Muscle of arm (tissue), 1 donor: ENCODE measurements at regions not wholly inside any gene's neighbourhood (a gene's known extent, or its start where the extent isn't known, plus 50 kb on each side); places are given as distances from the start of the nearest gene placed in this dataset.
"Not testable (repeated sequence)": the region's sequence is repeated elsewhere in the genome, so short reads cannot be mapped to it uniquely, and the experiment has no call there.

Experiments used
- DNase-seq: peaks from one replicate; pipeline ENCODE4 v3.0.0-alpha.2; 2013

- DNase-seq, result no peak
Measured at GRCh38 chr12:87425942-87426554, 603.2 kb downstream of the C12orf50 start.

- DNase-seq, result not testable (repeated sequence)
Measured at GRCh38 chr12:87421233-87421632, 608.0 kb downstream of the C12orf50 start.

- peak; percentile 30 for DNase-seq
Measured at GRCh38 chr12:87413784-87414183, 615.4 kb downstream of the C12orf50 start.

GRCh38 chr12:87406926-87407325 lies 622.3 kb downstream of the C12orf50 start:
- no peak for DNase-seq

- no peak for DNase-seq
Measured at GRCh38 chr12:87405918-87406317, 623.3 kb downstream of the C12orf50 start.

- not testable (repeated sequence) for DNase-seq
Measured at GRCh38 chr12:87394168-87394567, 635.0 kb downstream of the C12orf50 start.

GRCh38 chr12:87388376-87388775 lies 640.8 kb downstream of the C12orf50 start:
- no peak for DNase-seq

GRCh38 chr12:87385322-87385721 lies 643.9 kb downstream of the C12orf50 start:
- no peak for DNase-seq

GRCh38 chr12:87384226-87384625 lies 645.0 kb downstream of the C12orf50 start:
- no peak for DNase-seq

- no peak for DNase-seq
Measured at GRCh38 chr12:87383680-87384079, 645.5 kb downstream of the C12orf50 start.

- DNase-seq, result no peak
Measured at GRCh38 chr12:87382959-87383566, 646.1 kb downstream of the C12orf50 start.

GRCh38 chr12:87382436-87382835 lies 646.8 kb downstream of the C12orf50 start:
- DNase-seq, result no peak

- DNase-seq, result no peak
Measured at GRCh38 chr12:87381742-87382141, 647.5 kb downstream of the C12orf50 start.

GRCh38 chr12:87378526-87378925 lies 650.7 kb downstream of the C12orf50 start:
- no peak for DNase-seq

GRCh38 chr12:87376722-87377121 lies 652.5 kb downstream of the C12orf50 start:
- DNase-seq, result no peak

- DNase-seq, result no peak
Measured at GRCh38 chr12:87369161-87369560, 660.0 kb downstream of the C12orf50 start.

- DNase-seq, result no peak
Measured at GRCh38 chr12:87368259-87368658, 660.9 kb downstream of the C12orf50 start.

- DNase-seq, result no peak
Measured at GRCh38 chr12:87365423-87365822, 663.8 kb downstream of the C12orf50 start.

GRCh38 chr12:87363497-87364084 lies 665.6 kb downstream of the C12orf50 start:
- no peak for DNase-seq

GRCh38 chr12:87349681-87350080 lies 679.5 kb downstream of the C12orf50 start:
- no peak for DNase-seq

- no peak for DNase-seq
Measured at GRCh38 chr12:87348071-87348470, 681.1 kb downstream of the C12orf50 start.

- no peak for DNase-seq
Measured at GRCh38 chr12:87344699-87345098, 684.5 kb downstream of the C12orf50 start.

GRCh38 chr12:87338681-87339080 lies 690.5 kb downstream of the C12orf50 start:
- DNase-seq, result no peak
